HK-2 (cell line): ENCODE measurements at regions not wholly inside any gene's neighbourhood (a gene's known extent, or its start where the extent isn't known, plus 50 kb on each side); places are given as distances from the start of the nearest gene placed in this dataset.

ENCODE experiments used
- DNase-seq: peaks from one replicate; pipeline ENCODE4 v3.0.0-alpha.2; 2018; ENCODE audit not compliant: unreplicated experiment

- no peak for DNase-seq
Observed at GRCh38 chr3:194971965-194972364, 286.3 kb downstream of the FAM43A start.

DNA sequence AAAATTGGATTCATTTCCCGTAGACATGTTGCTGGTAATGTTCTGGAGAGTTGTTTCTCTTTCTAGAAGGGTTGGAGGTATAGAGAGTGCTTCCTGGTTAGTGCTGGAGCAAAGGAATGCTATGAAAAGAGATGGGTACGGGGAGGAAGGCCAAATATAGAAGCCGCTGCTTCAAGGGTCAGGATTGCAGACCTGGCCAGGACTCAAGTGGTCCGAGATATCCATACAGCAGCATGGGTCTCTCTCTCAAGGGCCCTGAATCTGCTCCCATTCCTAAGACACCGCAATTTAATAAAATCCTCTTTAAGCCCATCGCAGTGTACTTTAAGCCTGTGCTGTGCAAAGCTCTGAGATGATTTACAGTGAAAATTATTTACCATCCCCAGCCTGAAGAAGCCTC, 287.0 kb downstream of the FAM43A start:
- no peak for DNase-seq

GRCh38 chr3:194973366-194974000, 287.8 kb downstream of the FAM43A start:
- DNase-seq = no peak

DNA sequence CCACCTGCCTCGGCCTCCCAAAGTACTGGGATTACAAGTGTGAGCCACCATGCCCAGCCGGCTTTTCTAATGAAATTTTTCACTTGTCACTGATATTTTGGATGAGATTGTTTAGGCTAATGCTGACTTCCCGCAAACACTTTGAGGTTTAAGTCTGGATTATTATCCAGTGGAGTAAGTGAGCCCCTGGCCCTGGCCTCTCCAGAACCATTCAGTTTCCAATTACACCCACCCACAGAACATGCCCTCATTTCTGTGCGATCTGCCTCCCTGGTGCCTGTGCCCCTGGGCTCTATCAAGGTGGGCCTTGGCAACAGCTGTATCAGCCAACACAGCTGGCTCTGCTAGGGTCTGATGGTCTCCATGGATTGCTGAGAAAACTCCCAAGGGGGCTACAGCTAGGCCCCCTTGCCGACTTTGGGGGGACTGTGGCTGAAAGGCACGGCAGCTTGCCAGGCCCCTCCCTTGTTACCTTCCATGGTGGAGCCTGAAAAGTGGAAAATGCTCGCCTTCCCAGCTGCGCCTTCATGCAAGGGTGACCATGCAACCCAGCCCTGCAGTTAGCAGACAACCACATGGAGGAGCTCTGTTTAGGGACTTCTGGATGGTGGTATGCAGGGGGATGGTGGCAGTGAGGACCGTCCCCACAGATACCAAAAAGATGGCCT, 288.9 kb downstream of the FAM43A start:
- DNase-seq = no peak

- DNase-seq = no peak
Observed at GRCh38 chr3:194976049-194976451, 290.4 kb downstream of the FAM43A start.

GRCh38 chr3:194976874-194977273, 291.2 kb downstream of the FAM43A start:
- DNase-seq = no peak

DNA sequence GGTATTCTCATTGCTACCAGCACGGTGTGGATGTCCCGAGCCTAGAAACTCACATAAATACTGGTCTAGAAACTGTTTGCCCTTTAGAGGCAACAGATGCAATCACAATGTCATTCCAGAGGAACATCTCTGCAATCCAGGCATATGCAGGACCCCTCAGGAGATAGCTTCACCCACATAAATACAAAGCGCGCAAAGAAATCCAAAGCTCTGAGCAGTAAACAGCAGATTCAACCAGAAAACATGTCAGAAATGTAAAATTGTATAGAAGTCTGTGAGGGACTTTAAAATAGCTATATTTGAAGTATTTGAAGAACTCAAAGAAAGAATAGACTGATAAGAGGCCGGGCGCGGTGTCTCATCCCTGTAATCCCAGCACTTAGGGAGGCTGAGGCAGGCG, 291.7 kb downstream of the FAM43A start:
- DNase-seq = no peak

DNA sequence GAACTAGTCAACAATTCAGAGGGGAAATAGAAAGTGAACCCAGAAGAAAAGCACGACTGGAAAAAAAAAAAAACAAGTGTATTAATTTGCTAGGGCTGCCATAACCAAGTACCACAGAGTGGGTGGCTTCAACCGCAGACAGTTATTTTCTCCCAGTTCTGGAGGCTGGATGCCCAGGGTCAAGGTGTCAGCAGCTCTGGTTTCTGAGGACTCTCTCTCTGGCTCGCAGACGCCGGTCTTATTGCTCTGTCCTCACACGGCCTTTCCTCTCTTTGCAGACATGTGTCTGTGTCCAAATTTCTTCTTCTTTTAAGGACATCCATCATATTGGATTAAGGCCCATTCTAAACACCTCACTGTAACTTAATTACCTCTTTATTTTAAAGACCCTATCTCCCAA, 291.8 kb downstream of the XXYLT1 start:
- DNase-seq = no peak

DNA sequence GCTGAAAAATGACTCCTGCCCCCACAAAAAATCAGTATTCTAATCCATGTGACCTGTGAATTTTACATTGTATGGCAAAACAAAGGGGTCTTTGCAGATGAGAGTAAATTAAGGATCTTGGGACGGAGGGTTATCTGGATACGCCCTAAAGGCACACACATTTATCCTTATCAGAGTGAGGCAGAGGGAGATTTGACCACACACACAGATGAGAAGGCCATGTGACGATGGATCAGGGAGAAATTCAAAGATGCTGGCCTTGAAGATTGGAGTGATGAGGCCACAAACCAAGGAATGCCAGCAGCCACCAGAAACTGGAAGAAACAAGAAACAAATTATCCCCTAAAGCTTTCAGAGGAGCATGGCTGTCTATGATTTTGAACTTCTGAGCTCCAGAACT, 288.5 kb downstream of the XXYLT1 start:
- DNase-seq = no peak

DNA sequence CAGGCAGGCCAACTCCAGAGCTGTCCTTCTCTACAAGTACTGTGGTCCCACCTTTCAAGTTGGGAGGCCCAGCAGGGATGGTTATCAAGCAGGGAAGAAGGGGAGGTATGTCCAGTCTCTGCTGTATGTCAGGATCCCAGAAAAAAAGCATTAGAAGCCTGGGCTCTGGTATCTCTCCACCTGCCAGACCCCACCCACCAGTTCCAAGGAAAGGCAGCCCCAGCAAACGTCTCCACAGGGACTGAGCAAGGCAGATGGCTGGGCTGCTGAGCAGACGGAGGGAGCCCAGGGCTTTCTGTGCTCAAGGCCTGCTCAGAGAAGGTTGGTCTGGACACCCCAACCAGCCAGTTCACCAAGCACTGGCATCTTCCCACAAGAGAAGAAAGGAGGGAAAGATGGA, 287.8 kb downstream of the XXYLT1 start:
- DNase-seq = no peak

- DNase-seq = no peak
Observed at GRCh38 chr3:194983620-194984019, 287.3 kb downstream of the XXYLT1 start.

GRCh38 chr3:194984066-194984465, 286.9 kb downstream of the XXYLT1 start:
- DNase-seq = no peak

- DNase-seq = no peak
Observed at GRCh38 chr3:194984622-194985021, 286.3 kb downstream of the XXYLT1 start.

GRCh38 chr3:194985031-194985578, 285.9 kb downstream of the XXYLT1 start:
- DNase-seq = no peak

GRCh38 chr3:194986208-194987043, 284.5 kb downstream of the XXYLT1 start:
- DNase-seq = no peak

DNA sequence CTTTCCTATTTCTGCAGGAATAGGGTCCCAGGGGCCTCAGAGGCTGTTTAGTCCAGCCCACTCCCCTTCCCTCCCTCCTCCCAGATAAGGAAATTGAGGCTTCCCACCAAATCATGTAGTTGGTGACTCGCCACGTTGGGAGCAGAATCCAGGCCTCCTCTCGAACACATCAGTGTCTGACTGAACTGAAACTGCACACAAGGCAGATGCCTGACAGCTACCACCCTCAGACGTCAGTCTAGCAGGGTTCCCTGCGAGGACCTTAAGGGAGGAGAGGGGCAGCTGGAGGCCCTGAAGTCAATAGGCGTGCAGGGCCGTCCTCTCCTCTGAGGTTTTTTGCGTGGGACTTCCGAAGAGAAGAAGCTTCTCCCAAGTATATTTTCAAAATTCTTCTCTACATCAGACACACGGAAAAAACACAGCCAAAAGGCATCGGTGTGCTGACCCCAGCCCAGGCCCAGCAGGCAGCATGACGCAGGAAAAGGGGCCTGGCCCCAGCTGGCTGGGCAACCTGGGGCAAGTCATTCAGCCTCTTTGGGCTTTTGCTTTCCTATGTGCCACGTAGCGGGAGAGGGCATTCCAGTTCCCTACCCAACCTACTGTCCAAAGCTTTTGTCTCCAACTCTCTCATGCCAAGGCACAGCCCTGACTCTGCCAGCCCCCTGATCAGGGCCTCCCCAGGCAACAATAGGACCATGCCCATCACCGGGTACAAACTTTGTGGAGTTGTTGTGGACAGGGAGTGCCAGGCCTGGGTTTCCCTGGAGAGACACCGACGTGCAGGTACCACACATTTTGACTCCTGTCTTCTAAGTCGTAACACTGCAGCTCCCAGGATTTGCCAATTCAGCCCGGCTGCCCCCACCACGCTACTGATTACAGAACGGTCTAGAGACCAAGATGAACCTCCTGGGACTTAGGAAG, 283.1 kb downstream of the XXYLT1 start:
- DNase-seq = no peak

- DNase-seq = no peak
Observed at GRCh38 chr3:194988495-194989165, 282.3 kb downstream of the XXYLT1 start.

- no peak for DNase-seq
Observed at GRCh38 chr3:194989241-194989640, 281.7 kb downstream of the XXYLT1 start.

DNA sequence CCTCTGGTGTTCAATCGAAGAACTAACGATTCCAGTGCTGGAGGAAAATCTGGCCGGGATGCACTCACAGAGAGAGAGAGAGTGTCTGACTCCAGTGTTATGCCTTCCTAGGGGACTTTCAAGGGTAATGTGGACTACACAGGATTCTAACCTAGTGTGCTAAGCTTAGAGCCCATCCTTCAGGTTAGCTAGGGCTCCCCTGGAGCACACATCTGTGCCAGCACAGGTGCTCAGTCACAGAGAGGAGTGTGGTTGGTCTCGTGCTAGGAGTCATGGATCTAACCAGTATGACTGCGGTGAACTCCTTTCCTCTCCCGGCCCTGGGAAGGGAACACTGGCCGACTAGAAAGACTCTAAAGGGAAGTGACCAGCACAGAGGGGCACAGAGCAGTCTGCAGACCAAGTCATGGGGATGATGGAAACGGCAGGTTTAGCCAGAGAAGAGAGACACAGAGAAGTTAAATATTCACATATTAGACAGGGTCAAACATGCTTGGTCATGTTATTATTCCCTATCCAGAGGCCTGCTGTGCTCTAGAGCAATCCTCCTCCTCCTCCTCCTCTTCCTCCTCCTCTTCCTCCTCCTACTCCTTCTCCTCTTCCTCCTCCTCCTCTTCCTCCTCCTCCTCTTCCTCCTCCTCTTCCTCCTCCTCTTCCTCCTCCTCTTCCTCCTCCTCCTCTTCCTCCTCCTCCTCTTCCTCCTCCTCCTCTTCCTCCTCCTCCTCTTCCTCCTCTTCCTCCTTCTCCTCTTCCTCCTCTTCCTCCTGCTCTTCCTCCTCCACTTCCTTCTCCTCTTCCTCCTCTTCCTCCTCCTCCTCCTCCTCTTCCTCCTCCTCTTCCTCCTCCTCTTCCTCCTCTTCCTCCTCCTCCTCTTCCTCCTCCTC, 280.3 kb downstream of the XXYLT1 start:
- DNase-seq = no peak

- no peak for DNase-seq
Observed at GRCh38 chr3:194991338-194991654, 279.7 kb downstream of the XXYLT1 start.
